Lung (tissue), 11 donors: ENCODE measurements at regions not wholly inside any gene's neighbourhood (a gene's known extent, or its start where the extent isn't known, plus 50 kb on each side); places are given as distances from the start of the nearest gene placed in this dataset.

Experiments
- ATAC-seq: fragments of 200-7000 bp; cut with Tn5 transposase; one replicate; pipeline ENCODE4 v1.9.1; 2020; ENCODE audit warnings: moderate number of reproducible peaks; ENCODE audit not compliant: insufficient read depth, low FRiP score
- DNase-seq, 3 donors: peaks; one replicate each; pipeline ENCODE4 v3.0.0-alpha.2; 2013 to 2017
- H3K27ac ChIP-seq, 2 donors: one replicate each; pipeline ENCODE4 v1.5.1; 2013; ENCODE audit warnings: mild to moderate bottlenecking in 2 of 2, moderate library complexity in 2 of 2, control low read depth in 1 of 2, inconsistent platforms in 1 of 2, low read depth in 1 of 2, low read length in 1 of 2
- H3K27me3 ChIP-seq, 3 donors: one replicate each; pipeline ENCODE4 v1.5.1; 2013; ENCODE audit warnings: low read length in 2 of 3; ENCODE audit not compliant: control insufficient read depth in 3 of 3, insufficient read depth in 3 of 3
- H3K36me3 ChIP-seq, 4 donors: one replicate each; pipeline ENCODE4 v1.5.1; 2013; ENCODE audit warnings: low read length in 4 of 4, mild to moderate bottlenecking in 1 of 4, moderate library complexity in 1 of 4; ENCODE audit not compliant: control insufficient read depth in 4 of 4, insufficient read depth in 4 of 4
- H3K4me1 ChIP-seq, 5 donors: one replicate each; pipeline ENCODE4 v1.5.1; 2013; ENCODE audit warnings: low read length in 5 of 5, mild to moderate bottlenecking in 2 of 5, moderate library complexity in 1 of 5; ENCODE audit not compliant: control insufficient read depth in 5 of 5, insufficient read depth in 5 of 5
- H3K4me3 ChIP-seq: one replicate; pipeline ENCODE4 v1.5.1; 2013; ENCODE audit warnings: mild to moderate bottlenecking, control low read depth, moderate library complexity
- H3K9ac ChIP-seq, 2 donors: one replicate each; pipeline ENCODE4 v1.5.1; 2013; ENCODE audit warnings: low read length in 2 of 2, control low read depth in 1 of 2; ENCODE audit not compliant: insufficient read depth in 1 of 2
- H3K9me3 ChIP-seq, 4 donors: one replicate each; pipeline ENCODE4 v1.5.1; 2013; ENCODE audit warnings: low read length in 3 of 4, mild to moderate bottlenecking in 1 of 4, moderate library complexity in 1 of 4; ENCODE audit not compliant: control insufficient read depth in 4 of 4, insufficient read depth in 3 of 4
- WGBS, 2 donors: extraction: QIAGEN DNeasy Blood & Tissue Kit; methylation state at CpG; one replicate each; pipeline ENCODE4 v1.1.7; 2013; 5-methylcytosine and 5-hydroxymethylcytosine counted together
- TF ChIP-seq, protein P1 (sequence below): IDR thresholded peaks from 2 replicates; pipeline ENCODE4 v1.5.1; 2012; ENCODE audit warnings: mild to moderate bottlenecking; ENCODE audit errors: control extremely low read depth, extremely low read depth
- donor health status: control.
- donor health status: control.
- donor health status: Bipolar disorder and iron deficiency.
- donor health status: healthy.
- donor health status: DM: yes; HTN: yes; CAD: no.

DNA sequence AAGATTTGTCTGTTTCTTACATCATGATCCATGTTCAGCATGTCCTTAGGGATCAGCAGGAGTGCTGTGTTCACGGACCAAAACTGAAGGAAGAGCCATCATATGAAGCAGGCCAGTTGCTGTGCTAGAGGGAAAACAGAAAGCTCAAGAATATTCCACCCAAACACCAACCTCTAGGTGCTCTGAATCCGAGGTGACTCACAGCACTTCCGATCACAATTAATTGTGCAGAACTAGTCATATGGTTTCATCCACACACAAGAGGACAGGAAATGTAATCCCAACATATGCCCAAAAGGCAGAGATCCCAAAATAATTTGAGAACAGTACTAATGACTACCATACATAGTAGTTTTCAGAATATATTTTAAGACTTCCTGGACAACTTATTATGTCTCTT, 257.9 kb upstream of the KCNH8 start:
- no peaks in the 10 kb centered on the region for H3K4me1 ChIP-seq
- H3K27ac ChIP-seq: no peak overlapping the region
- TF ChIP-seq, protein P1, sequence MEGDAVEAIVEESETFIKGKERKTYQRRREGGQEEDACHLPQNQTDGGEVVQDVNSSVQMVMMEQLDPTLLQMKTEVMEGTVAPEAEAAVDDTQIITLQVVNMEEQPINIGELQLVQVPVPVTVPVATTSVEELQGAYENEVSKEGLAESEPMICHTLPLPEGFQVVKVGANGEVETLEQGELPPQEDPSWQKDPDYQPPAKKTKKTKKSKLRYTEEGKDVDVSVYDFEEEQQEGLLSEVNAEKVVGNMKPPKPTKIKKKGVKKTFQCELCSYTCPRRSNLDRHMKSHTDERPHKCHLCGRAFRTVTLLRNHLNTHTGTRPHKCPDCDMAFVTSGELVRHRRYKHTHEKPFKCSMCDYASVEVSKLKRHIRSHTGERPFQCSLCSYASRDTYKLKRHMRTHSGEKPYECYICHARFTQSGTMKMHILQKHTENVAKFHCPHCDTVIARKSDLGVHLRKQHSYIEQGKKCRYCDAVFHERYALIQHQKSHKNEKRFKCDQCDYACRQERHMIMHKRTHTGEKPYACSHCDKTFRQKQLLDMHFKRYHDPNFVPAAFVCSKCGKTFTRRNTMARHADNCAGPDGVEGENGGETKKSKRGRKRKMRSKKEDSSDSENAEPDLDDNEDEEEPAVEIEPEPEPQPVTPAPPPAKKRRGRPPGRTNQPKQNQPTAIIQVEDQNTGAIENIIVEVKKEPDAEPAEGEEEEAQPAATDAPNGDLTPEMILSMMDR: no peak
- ATAC-seq (no peak), DNase-seq (no peak)
- H3K36me3 ChIP-seq: no peaks in the 10 kb centered on the region
- H3K9ac ChIP-seq: no peak overlapping the region
- H3K27me3 ChIP-seq: no peaks in the 10 kb centered on the region
- no peak overlapping the region for H3K4me3 ChIP-seq
- no peaks in the 10 kb centered on the region for H3K9me3 ChIP-seq
- WGBS, 2 donors: 84 to 93% methylated on average over 3 of the region's 3 CpGs

DNA sequence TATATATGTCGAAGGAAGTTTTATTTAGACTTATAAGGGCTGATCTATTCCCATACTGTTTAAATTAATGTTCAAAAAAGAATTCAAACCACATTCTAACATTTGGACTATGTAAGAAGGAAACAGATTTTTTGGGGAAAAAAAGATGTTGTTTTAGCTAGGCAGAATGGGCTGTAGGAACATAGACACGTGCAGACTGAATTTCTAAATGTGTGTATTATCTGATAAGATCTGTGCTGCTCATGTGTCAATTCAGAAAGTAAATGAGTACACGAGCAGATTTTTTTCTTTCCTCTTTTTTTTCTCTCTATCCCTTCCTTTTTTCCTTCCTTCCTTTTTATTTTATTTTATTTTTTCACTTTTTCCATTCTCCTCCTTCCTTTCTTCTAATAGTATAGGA, 259.5 kb upstream of the KCNH8 start:
- TF ChIP-seq, protein P1: no peak
- H3K27ac ChIP-seq: no peak overlapping the region
- no peak overlapping the region for H3K4me3 ChIP-seq
- H3K27me3 ChIP-seq: no peaks in the 10 kb centered on the region
- ATAC-seq: no peak
- no peaks in the 10 kb centered on the region for H3K9me3 ChIP-seq
- no peaks in the 10 kb centered on the region for H3K4me1 ChIP-seq
- 42 to 49% methylated on average over 3 of the region's 3 CpGs for WGBS, 2 donors
- no peaks in the 10 kb centered on the region for H3K36me3 ChIP-seq
- no peak overlapping the region for H3K9ac ChIP-seq
- no peak for DNase-seq

GRCh38 chr3:18888370-18888769, 259.9 kb upstream of the KCNH8 start:
- Histone ChIP-seq H3K9ac (no peak overlapping the region), H3K36me3 (no peaks in the 10 kb centered on the region), H3K9me3 (no peaks in the 10 kb centered on the region), H3K4me3 (no peak overlapping the region), H3K4me1 (no peaks in the 10 kb centered on the region), H3K27me3 (no peaks in the 10 kb centered on the region), H3K27ac (no peak overlapping the region)
- ATAC-seq (no peak), DNase-seq (no peak)
- TF ChIP-seq, protein P1: no peak
- WGBS, 2 donors: 78 to 83% methylated on average over 4 of the region's 4 CpGs

- DNase-seq (no peak), ATAC-seq (no peak)
- WGBS, 2 donors: 76 to 87% methylated on average over 6 of the region's 6 CpGs
- Histone ChIP-seq H3K27ac (no peak overlapping the region), H3K9ac (no peak overlapping the region), H3K27me3 (no peaks in the 10 kb centered on the region), H3K4me3 (no peak overlapping the region), H3K4me1 (no peaks in the 10 kb centered on the region), H3K36me3 (no peaks in the 10 kb centered on the region), H3K9me3 (no peaks in the 10 kb centered on the region)
- TF ChIP-seq, protein P1: no peak
Observed at GRCh38 chr3:18886331-18886730, 262.0 kb upstream of the KCNH8 start.
